Liver (tissue), 8 donors: ENCODE measurements at regions not wholly inside any gene's neighbourhood (a gene's known extent, or its start where the extent isn't known, plus 50 kb on each side); places are given as distances from the start of the nearest gene placed in this dataset.

Experiments used
- DNase-seq: peaks from one replicate; pipeline ENCODE4 v3.0.0-alpha.2; 2017; ENCODE audit warnings: low spot score
- H3K27ac ChIP-seq, 2 donors: one replicate each; pipeline ENCODE4 v1.7.0; 2013; ENCODE audit warnings: inconsistent platforms in 2 of 2, low read length in 2 of 2, control low read depth in 1 of 2, low read depth in 1 of 2, mild to moderate bottlenecking in 1 of 2
- H3K27me3 ChIP-seq, 4 donors: one replicate each; pipeline versions ENCODE4 v1.6.1 to v1.7.0; 2013; ENCODE audit warnings: low read length in 3 of 4, inconsistent platforms in 1 of 4, mild to moderate bottlenecking in 1 of 4, moderate library complexity in 1 of 4; ENCODE audit not compliant: control insufficient read depth in 4 of 4, insufficient read depth in 4 of 4
- H3K36me3 ChIP-seq, 4 donors: one replicate each; pipeline versions ENCODE4 v1.6.1 to v1.7.0; 2013; ENCODE audit warnings: low read length in 3 of 4, mild to moderate bottlenecking in 3 of 4, low read depth in 1 of 4, moderate library complexity in 1 of 4; ENCODE audit not compliant: control insufficient read depth in 4 of 4, insufficient read depth in 3 of 4
- H3K4me1 ChIP-seq, 4 donors: one replicate each; pipeline versions ENCODE4 v1.6.1 to v1.7.0; 2013; ENCODE audit warnings: low read length in 3 of 4, mild to moderate bottlenecking in 3 of 4, moderate library complexity in 1 of 4; ENCODE audit not compliant: control insufficient read depth in 4 of 4, insufficient read depth in 4 of 4
- H3K4me3 ChIP-seq, 3 donors: one replicate each; pipeline versions ENCODE4 v1.6.1 to v1.7.0; 2013; ENCODE audit warnings: low read length in 3 of 3, control low read depth in 1 of 3, low read depth in 1 of 3, mild to moderate bottlenecking in 1 of 3
- H3K9ac ChIP-seq, 2 donors: one replicate each; pipeline ENCODE4 v1.7.0; 2013; ENCODE audit warnings: low read length in 2 of 2, mild to moderate bottlenecking in 2 of 2, moderate library complexity in 2 of 2, control low read depth in 1 of 2, low read depth in 1 of 2
- H3K9me3 ChIP-seq, 4 donors: one replicate each; pipeline versions ENCODE4 v1.6.1 to v1.7.0; 2013; ENCODE audit warnings: low read length in 3 of 4; ENCODE audit not compliant: control insufficient read depth in 4 of 4
- EGR1 ChIP-seq, 2 donors: IDR thresholded peaks; 2 replicates each; pipeline ENCODE4 v1.6.1; 2016 to 2018; ENCODE audit warnings: antibody characterized with exemption in 2 of 2, low read depth in 2 of 2
- FOXA1 ChIP-seq: IDR thresholded peaks from 2 replicates; pipeline ENCODE4 v1.6.1; 2016; ENCODE audit warnings: antibody characterized with exemption
- FOXA2 ChIP-seq: IDR thresholded peaks from 2 replicates; pipeline ENCODE4 v1.6.1; 2016; ENCODE audit warnings: antibody characterized with exemption
- GABPA ChIP-seq, 2 donors: IDR thresholded peaks in 1 of 2; conservative IDR thresholded peaks in 1 of 2; 2 replicates each; pipeline ENCODE4 v1.6.1; 2016; ENCODE audit warnings: antibody characterized with exemption in 2 of 2, mild to moderate bottlenecking in 1 of 2, moderate library complexity in 1 of 2
- HNF4A ChIP-seq, 2 donors: conservative IDR thresholded peaks; 2 replicates each; pipeline ENCODE4 v1.6.1; 2016; ENCODE audit warnings: antibody characterized with exemption in 2 of 2, mild to moderate bottlenecking in 2 of 2
- JUND ChIP-seq, 2 donors: IDR thresholded peaks; 2 replicates each; pipeline ENCODE4 v1.6.1; 2016; ENCODE audit warnings: antibody characterized with exemption in 2 of 2
- NR2F2 ChIP-seq: IDR thresholded peaks from 2 replicates; pipeline ENCODE4 v1.6.1; 2016; ENCODE audit warnings: antibody characterized with exemption
- RAD21 ChIP-seq, 2 donors: IDR thresholded peaks; 2 replicates each; pipeline ENCODE4 v1.6.1; 2016; ENCODE audit warnings: antibody characterized with exemption in 2 of 2, mild to moderate bottlenecking in 2 of 2
- REST ChIP-seq: IDR thresholded peaks from 2 replicates; pipeline ENCODE4 v1.6.1; 2016; ENCODE audit warnings: antibody characterized with exemption, mild to moderate bottlenecking
- RXRA ChIP-seq, 2 donors: IDR thresholded peaks; 2 replicates each; pipeline ENCODE4 v1.6.1; 2017 to 2018; ENCODE audit warnings: antibody characterized with exemption in 2 of 2, mild to moderate bottlenecking in 1 of 2
- SP1 ChIP-seq: IDR thresholded peaks from 2 replicates; pipeline ENCODE4 v1.6.1; 2018; ENCODE audit warnings: antibody characterized with exemption, mild to moderate bottlenecking
- TAF1 ChIP-seq: conservative IDR thresholded peaks from 2 replicates; pipeline ENCODE4 v1.6.1; 2016; ENCODE audit warnings: antibody characterized with exemption, mild to moderate bottlenecking
- YY1 ChIP-seq: IDR thresholded peaks from 2 replicates; pipeline ENCODE4 v1.6.1; 2016; ENCODE audit warnings: antibody characterized with exemption, mild to moderate bottlenecking
- ZBTB33 ChIP-seq: IDR thresholded peaks from 2 replicates; pipeline ENCODE4 v1.6.1; 2016; ENCODE audit warnings: antibody characterized with exemption
- WGBS: extraction: QIAGEN DNeasy Blood & Tissue Kit; methylation state at CpG from one replicate; pipeline ENCODE4 v1.1.7; 2013; 5-methylcytosine and 5-hydroxymethylcytosine counted together
- TF ChIP-seq, protein P1 (sequence below): fragments of 150-350 bp; IDR thresholded peaks from 2 replicates; pipeline ENCODE4 v1.5.1; 2017; ENCODE audit warnings: improper control_type of control experiment, low read depth, low read length; ENCODE audit not compliant: missing input control
- TF ChIP-seq, protein P2 (sequence below): IDR thresholded peaks from 2 replicates; pipeline ENCODE4 v1.6.1; 2016; ENCODE audit warnings: antibody characterized with exemption
- donor health status: healthy.
- donor health status: healthy.
- donor health status: healthy.
- donor health status: healthy.
- donor health status: healthy.

DNA sequence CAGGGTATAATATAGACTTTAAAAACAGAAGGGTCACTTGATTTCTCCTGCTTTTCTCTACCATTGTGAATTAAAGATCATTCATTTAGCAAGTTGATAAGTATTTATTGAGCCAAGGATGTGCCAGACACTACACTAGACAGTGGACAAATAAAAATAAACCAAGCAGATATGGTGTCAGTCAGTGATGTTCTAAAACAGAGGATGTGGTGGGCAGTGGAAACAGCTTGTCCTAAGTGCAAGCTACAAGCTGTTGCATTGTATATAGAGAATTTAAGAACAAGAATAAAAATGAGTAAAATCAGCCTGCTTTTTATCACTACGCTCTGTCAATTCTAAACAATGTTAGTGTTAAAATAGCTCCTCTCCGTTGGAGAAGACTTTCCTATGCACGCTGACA lies 637.3 kb upstream of the GRM7 start:
- no peaks in the 10 kb centered on the region for H3K27me3 ChIP-seq
- no peaks in the 10 kb centered on the region for H3K36me3 ChIP-seq
- H3K9ac ChIP-seq: no peak overlapping the region
- H3K27ac ChIP-seq: no peak overlapping the region
- 82% methylated on average over 3 of the region's 3 CpGs for WGBS
- H3K4me3 ChIP-seq: no peak overlapping the region
- no peaks in the 10 kb centered on the region for H3K9me3 ChIP-seq
- no peak for DNase-seq
- TF ChIP-seq FOXA2: no peak
- TF ChIP-seq RAD21 (IDR thresholded peaks at IDR 0.05): no peak
- no peak for TF ChIP-seq FOXA1
- no peak for TF ChIP-seq ZBTB33
- TF ChIP-seq REST: no peak
- TF ChIP-seq TAF1: no peak
- TF ChIP-seq, protein P1, sequence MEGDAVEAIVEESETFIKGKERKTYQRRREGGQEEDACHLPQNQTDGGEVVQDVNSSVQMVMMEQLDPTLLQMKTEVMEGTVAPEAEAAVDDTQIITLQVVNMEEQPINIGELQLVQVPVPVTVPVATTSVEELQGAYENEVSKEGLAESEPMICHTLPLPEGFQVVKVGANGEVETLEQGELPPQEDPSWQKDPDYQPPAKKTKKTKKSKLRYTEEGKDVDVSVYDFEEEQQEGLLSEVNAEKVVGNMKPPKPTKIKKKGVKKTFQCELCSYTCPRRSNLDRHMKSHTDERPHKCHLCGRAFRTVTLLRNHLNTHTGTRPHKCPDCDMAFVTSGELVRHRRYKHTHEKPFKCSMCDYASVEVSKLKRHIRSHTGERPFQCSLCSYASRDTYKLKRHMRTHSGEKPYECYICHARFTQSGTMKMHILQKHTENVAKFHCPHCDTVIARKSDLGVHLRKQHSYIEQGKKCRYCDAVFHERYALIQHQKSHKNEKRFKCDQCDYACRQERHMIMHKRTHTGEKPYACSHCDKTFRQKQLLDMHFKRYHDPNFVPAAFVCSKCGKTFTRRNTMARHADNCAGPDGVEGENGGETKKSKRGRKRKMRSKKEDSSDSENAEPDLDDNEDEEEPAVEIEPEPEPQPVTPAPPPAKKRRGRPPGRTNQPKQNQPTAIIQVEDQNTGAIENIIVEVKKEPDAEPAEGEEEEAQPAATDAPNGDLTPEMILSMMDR: no peak
- TF ChIP-seq SP1: no peak
- TF ChIP-seq EGR1 (IDR thresholded peaks at IDR 0.05; ENCODE audit: low read depth in 2 of 2): no peak
- no peak for TF ChIP-seq JUND (IDR thresholded peaks at IDR 0.05)
- TF ChIP-seq GABPA (IDR thresholded peaks at IDR 0.05 in 1 of 2, conservative IDR thresholded peaks at IDR 0.05 in 1 of 2): no peak
- TF ChIP-seq RXRA (IDR thresholded peaks at IDR 0.05): no peak
- no peaks in the 10 kb centered on the region for H3K4me1 ChIP-seq

DNA sequence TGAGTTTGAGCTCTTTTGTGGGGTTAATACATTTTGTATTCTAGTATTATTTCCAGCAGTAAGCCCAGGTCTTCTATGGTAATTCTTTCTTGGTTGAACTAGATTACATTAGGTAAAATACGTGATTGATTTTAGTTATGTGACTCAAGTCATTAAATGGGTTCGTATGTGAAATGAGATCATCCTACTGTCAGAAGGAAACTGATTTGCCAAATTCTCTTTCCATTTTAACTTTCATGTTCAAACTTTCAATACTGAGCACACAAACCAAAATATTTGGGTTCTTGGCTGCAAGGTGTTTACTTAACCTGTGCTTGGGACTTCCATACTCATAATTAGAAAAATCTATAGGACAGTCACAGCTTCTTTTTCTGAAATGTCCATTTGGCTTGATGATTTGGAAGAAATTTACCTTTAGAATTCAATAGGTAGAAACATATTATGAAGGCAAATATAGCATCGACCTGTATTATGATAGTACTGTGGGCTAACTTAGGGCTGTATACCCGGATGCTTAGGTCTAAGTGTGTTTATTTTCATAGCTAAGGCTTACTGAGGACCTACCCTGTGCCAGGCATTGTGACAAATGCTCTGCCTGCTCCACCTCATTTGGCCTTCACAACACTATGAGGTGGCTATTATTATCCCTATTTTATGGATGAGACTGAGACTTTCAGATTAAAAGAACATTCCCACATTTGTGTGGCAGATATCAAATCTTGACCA lies 631.8 kb upstream of the GRM7 start:
- WGBS: 71% methylated on average over 4 of the region's 4 CpGs
- no peaks in the 10 kb centered on the region for H3K36me3 ChIP-seq
- no peak for TF ChIP-seq ZBTB33
- TF ChIP-seq YY1: no peak
- TF ChIP-seq, protein P2, sequence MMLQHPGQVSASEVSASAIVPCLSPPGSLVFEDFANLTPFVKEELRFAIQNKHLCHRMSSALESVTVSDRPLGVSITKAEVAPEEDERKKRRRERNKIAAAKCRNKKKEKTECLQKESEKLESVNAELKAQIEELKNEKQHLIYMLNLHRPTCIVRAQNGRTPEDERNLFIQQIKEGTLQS: no peak
- TF ChIP-seq FOXA1: no peak
- TF ChIP-seq, protein P1: no peak
- no peak for TF ChIP-seq HNF4A (conservative IDR thresholded peaks at IDR 0.05)
- no peak for TF ChIP-seq RAD21 (IDR thresholded peaks at IDR 0.05)
- TF ChIP-seq EGR1 (IDR thresholded peaks at IDR 0.05; ENCODE audit: low read depth in 2 of 2): no peak
- TF ChIP-seq NR2F2: no peak

More for the DNA sequence above, 631.8 kb upstream of the GRM7 start:
- Histone ChIP-seq H3K4me1 (no peaks in the 10 kb centered on the region), H3K27me3 (no peaks in the 10 kb centered on the region), H3K27ac (no peak overlapping the region), H3K9me3 (no peaks in the 10 kb centered on the region), H3K9ac (no peak overlapping the region), H3K4me3 (no peak overlapping the region)
- DNase-seq: no peak
